ENCODE measurements at regions not wholly inside any gene's neighbourhood (a gene's known extent, or its start where the extent isn't known, plus 50 kb on each side); places are given as distances from the start of the nearest gene placed in this dataset.

DNA sequence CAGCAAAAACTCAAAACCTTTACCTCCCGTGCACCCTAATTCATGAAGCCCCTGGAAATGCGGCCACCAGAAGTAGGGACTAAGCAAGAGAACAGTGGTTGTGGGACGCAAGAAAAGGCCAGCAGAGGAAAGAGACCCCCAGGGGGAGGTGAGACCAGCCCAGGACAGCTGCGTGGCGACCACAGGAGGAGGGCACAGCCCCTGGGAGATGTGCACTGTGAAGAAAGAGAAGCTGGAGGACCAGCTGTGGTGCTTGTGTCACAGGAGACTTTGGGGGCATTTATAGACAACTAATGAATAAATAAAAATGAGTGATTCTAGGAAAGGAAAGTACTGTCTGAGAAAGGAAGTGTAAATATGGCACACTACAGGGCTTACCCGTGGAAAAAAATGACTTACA, 263.8 kb downstream of the EIPR1 start:
- no peaks in the 10 kb centered on the region for H3K4me1 ChIP-seq (ENCODE audit: control insufficient read depth in 1 of 2, insufficient read depth in 2 of 2, low read length in 2 of 2)
- RAD21 ChIA-PET (ENCODE audit: low non-redundant PET in 1 of 2, low total read pairs in 2 of 2, uncharacterized antibody in 2 of 2, unreplicated experiment in 2 of 2), result no interaction called here
- no peaks in the 10 kb centered on the region for H3K27me3 ChIP-seq (ENCODE audit: insufficient read depth, low read length)
- no peaks in the 10 kb centered on the region for H3K79me2 ChIP-seq (ENCODE audit: insufficient read depth, low read length)
- no peaks in the 10 kb centered on the region for H3K9me2 ChIP-seq (ENCODE audit: insufficient read depth)
- no peak overlapping the region for H3K4me2 ChIP-seq (ENCODE audit: low read length)
- no peak overlapping the region for H3K9ac ChIP-seq (ENCODE audit: low read length)
- H3K36me3 ChIP-seq (ENCODE audit: control insufficient read depth in 1 of 2, insufficient read depth in 2 of 2, low read length in 2 of 2), result no peaks in the 10 kb centered on the region
- H3K4me3 ChIP-seq (replicated peaks in 1 of 2; ENCODE audit: low read depth in 1 of 2, low read length in 2 of 2), result no peak overlapping the region
- POLR2A ChIA-PET, result no interaction called here
- no peak overlapping the region for H3K27ac ChIP-seq (ENCODE audit: low read depth, low read length)
- no peaks in the 10 kb centered on the region for H4K20me1 ChIP-seq (ENCODE audit: insufficient read depth)
- TF ChIP-seq JUND (IDR thresholded peaks at IDR 0.05), result no peak
- TF ChIP-seq EZH2 (IDR thresholded peaks at IDR 0.05), result no peak
- no peak for TF ChIP-seq ELF1 (IDR thresholded peaks at IDR 0.05; ENCODE audit: borderline replicate concordance, low read depth)
- no peak for TF ChIP-seq POLR2A (IDR thresholded peaks at IDR 0.05; ENCODE audit: borderline replicate concordance, extremely low read depth, insufficient read depth, insufficient read length)
- no peak for TF ChIP-seq RAD21 (IDR thresholded peaks at IDR 0.05; ENCODE audit: low read depth)
- no peak for TF ChIP-seq EZH2phosphoT487 (IDR thresholded peaks at IDR 0.05; ENCODE audit: borderline replicate concordance)
- no peak for TF ChIP-seq POLR2AphosphoS5 (IDR thresholded peaks at IDR 0.05; ENCODE audit: low read depth, low read length)
- TF ChIP-seq YY1 (IDR thresholded peaks at IDR 0.05; ENCODE audit: extremely low read depth, insufficient replicate concordance, low read depth, low read length), result no peak
- no peak for TF ChIP-seq SRF (IDR thresholded peaks at IDR 0.05; ENCODE audit: low read depth)
- TF ChIP-seq CEBPB (IDR thresholded peaks at IDR 0.05; ENCODE audit: low read depth), result no peak
- TF ChIP-seq SP1 (IDR thresholded peaks at IDR 0.05; ENCODE audit: low read depth), result no peak
- no peak for TF ChIP-seq SIN3A (IDR thresholded peaks at IDR 0.05; ENCODE audit: low read depth)
- no TSS peak for BruUV-seq (replicated peaks)
- no peak overlapping the region for H2AFZ ChIP-seq (ENCODE audit: low read depth, low read length, poor library complexity, severe bottlenecking)
- intact Hi-C loops (cut with micrococcal nuclease), result no loop called here
- H3K9me3 ChIP-seq (ENCODE audit: control insufficient read depth in 1 of 2, insufficient read depth in 1 of 2, low read depth in 1 of 2, low read length in 2 of 2), result peaks cover 0 to 6% of the 10 kb centered on the region in 2 experiments; a peak in 1 of 4 replicates
- CTCF ChIA-PET, result no interaction called here
- DNase-seq (ENCODE audit: low read depth, low spot score) (no peak), ATAC-seq (no peak)

- Histone ChIP-seq H2AFZ (ENCODE audit: low read depth, low read length, poor library complexity, severe bottlenecking) (no peak overlapping the region), H3K9ac (ENCODE audit: low read length) (no peak overlapping the region), H3K4me2 (ENCODE audit: low read length) (no peak overlapping the region), H4K20me1 (ENCODE audit: insufficient read depth) (no peaks in the 10 kb centered on the region), H3K27ac (ENCODE audit: low read depth, low read length) (no peak overlapping the region), H3K4me3 (replicated peaks in 1 of 2; ENCODE audit: low read depth in 1 of 2, low read length in 2 of 2) (no peak overlapping the region), H3K36me3 (ENCODE audit: control insufficient read depth in 1 of 2, insufficient read depth in 2 of 2, low read length in 2 of 2) (no peaks in the 10 kb centered on the region), H3K27me3 (ENCODE audit: insufficient read depth, low read length) (no peaks in the 10 kb centered on the region), H3K4me1 (ENCODE audit: control insufficient read depth in 1 of 2, insufficient read depth in 2 of 2, low read length in 2 of 2) (no peaks in the 10 kb centered on the region), H3K9me2 (ENCODE audit: insufficient read depth) (no peaks in the 10 kb centered on the region), H3K79me2 (ENCODE audit: insufficient read depth, low read length) (no peaks in the 10 kb centered on the region), H3K9me3 (ENCODE audit: control insufficient read depth in 1 of 2, insufficient read depth in 1 of 2, low read depth in 1 of 2, low read length in 2 of 2) (peaks cover 0 to 6% of the 10 kb centered on the region in 2 experiments; a peak in 1 of 4 replicates)
- ChIA-PET RAD21 (ENCODE audit: low non-redundant PET in 1 of 2, low total read pairs in 2 of 2, uncharacterized antibody in 2 of 2, unreplicated experiment in 2 of 2) (no interaction called here), POLR2A (no interaction called here), CTCF (no interaction called here)
- intact Hi-C loops (cut with micrococcal nuclease), result no loop called here
- ATAC-seq (no peak), DNase-seq (ENCODE audit: low read depth, low spot score) (no peak)
- no peak for TF ChIP-seq RAD21 (IDR thresholded peaks at IDR 0.05; ENCODE audit: low read depth)
- no peak for TF ChIP-seq POLR2A (IDR thresholded peaks at IDR 0.05; ENCODE audit: borderline replicate concordance, extremely low read depth, insufficient read depth, insufficient read length)
- TF ChIP-seq JUND (IDR thresholded peaks at IDR 0.05), result no peak
- TF ChIP-seq SRF (IDR thresholded peaks at IDR 0.05; ENCODE audit: low read depth), result no peak
- TF ChIP-seq EGR1 (IDR thresholded peaks at IDR 0.05; ENCODE audit: low read depth), result no peak
- BruUV-seq (replicated peaks), result no TSS peak
Measured at GRCh38 chr2:3113122-3113521, 264.5 kb downstream of the EIPR1 start.

Measured in HCT116 (cell line).